Retinal pigment epithelial cell (primary cell): ENCODE measurements at regions not wholly inside any gene's neighbourhood (a gene's known extent, or its start where the extent isn't known, plus 50 kb on each side); places are given as distances from the start of the nearest gene placed in this dataset.
"Not testable (repeated sequence)": the region's sequence is repeated elsewhere in the genome, so short reads cannot be mapped to it uniquely, and the experiment has no call there.

Experiments
- DNase-seq: peaks from one replicate; pipeline ENCODE4 v3.0.0-alpha.2; 2010; ENCODE audit warnings: low read depth
- H3K4me3 ChIP-seq: 2 replicates; pipeline ENCODE4 v1.5.1; 2011; ENCODE audit warnings: mild to moderate bottlenecking, low read length, control low read depth, moderate library complexity
- TF ChIP-seq, protein P1 (sequence below): conservative IDR thresholded peaks from 2 replicates; pipeline ENCODE4 v1.5.1; 2011; ENCODE audit warnings: low read depth, low read length, control low read depth, inconsistent platforms

DNA sequence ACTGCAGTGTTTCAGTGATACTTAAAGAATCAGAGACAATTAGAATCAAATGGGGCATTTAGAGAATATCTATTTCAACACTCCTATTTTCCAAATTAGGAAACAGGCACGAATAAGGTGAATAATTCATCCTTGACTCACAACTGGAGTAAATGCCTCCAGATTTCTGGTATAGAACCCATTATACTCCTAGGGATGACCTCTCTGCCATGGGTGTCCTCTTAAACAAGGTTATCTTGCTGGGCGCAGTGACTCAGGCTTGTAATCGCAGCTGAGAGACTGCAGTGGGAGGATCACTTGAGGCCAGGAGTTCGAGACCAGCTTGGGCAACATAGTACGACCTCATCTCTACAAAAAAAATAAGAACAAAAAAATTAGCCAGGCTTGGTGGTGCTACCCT lies 139.8 kb upstream of the ELAC2 start:
- H3K4me3 ChIP-seq = no peak overlapping the region
- DNase-seq = no peak
- TF ChIP-seq, protein P1, sequence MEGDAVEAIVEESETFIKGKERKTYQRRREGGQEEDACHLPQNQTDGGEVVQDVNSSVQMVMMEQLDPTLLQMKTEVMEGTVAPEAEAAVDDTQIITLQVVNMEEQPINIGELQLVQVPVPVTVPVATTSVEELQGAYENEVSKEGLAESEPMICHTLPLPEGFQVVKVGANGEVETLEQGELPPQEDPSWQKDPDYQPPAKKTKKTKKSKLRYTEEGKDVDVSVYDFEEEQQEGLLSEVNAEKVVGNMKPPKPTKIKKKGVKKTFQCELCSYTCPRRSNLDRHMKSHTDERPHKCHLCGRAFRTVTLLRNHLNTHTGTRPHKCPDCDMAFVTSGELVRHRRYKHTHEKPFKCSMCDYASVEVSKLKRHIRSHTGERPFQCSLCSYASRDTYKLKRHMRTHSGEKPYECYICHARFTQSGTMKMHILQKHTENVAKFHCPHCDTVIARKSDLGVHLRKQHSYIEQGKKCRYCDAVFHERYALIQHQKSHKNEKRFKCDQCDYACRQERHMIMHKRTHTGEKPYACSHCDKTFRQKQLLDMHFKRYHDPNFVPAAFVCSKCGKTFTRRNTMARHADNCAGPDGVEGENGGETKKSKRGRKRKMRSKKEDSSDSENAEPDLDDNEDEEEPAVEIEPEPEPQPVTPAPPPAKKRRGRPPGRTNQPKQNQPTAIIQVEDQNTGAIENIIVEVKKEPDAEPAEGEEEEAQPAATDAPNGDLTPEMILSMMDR = no peak

DNA sequence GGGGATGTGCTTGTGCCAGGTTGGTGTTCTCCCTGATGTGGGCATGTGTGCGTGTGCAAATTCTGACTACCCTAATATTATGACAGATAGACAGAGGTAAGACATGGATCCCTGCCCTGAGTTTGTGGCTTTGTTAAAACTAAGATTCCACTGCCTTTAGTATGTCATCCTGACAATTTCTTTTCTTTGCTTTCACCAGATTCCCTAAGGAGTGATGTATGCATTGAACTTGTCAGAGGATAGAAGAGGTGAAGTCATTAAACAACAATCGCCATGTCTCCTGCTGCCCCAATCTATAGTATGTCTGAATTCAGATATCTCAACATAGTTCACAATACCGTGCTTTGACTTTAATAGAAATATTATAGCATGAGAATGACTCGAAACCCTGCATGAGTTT lies 137.1 kb upstream of the ELAC2 start:
- TF ChIP-seq, protein P1 = no peak
- no peak for DNase-seq
- H3K4me3 ChIP-seq = no peak overlapping the region

DNA sequence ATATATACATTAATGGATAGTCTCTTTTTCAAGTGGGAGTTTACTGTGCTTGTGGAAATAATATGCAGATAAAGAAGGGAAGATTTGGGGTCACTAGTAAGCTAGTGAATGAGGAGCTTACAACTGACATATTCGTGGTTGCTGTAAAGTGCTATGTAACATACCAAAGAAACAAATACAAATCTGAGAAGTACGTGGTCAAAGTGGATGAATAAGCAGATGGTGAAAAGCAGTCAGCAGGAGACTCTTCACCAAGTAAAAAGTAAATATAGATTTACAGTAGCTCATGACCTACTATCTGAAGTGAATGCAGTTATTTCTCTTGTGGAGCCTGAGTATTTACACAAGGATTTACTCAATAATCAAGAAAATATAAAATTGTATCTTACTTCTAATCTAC lies 136.6 kb upstream of the ELAC2 start:
- TF ChIP-seq, protein P1 = no peak
- no peak for DNase-seq
- no peak overlapping the region for H3K4me3 ChIP-seq

DNA sequence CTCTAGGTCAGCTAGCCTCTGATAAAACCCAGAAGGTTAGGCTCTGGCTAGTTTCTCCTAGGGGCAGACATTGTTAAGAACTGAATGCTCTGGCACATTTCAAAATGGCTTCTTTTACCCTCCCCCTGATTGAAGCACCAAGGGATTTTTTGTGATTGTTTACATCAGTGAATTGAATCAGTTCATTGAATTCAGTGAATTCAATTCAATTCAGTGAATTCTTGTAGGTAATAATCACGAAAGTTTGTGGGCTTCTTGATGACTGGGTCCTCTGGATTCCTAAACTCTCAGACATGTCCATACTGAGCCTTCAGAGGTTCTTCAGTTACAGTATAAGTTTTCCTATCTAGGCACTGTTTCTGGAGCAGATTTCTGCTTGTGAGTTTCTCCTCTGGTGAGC lies 135.2 kb upstream of the ELAC2 start:
- DNase-seq = no peak
- TF ChIP-seq, protein P1 = no peak
- H3K4me3 ChIP-seq = no peak overlapping the region

DNA sequence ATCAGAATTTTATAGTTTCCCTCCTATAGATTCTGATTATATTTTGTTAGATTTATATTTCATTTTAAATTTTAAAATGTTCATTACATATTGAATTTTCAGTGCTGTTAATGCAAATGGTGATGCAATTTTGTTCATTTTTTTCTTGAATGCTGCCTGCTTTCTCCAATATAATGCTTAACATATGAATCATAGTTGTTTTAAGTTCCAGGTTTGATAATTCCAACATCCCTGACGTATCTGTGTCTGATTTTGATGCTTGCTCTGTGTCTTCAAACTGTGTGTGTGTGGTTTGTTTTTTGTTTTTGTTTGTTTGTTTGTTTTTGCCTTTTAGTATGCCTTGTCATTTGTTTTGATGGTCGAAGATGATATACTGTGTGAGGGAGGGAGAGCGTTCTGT lies 134.7 kb upstream of the ELAC2 start:
- H3K4me3 ChIP-seq = no peak overlapping the region
- DNase-seq = no peak
- TF ChIP-seq, protein P1 = no peak

DNA sequence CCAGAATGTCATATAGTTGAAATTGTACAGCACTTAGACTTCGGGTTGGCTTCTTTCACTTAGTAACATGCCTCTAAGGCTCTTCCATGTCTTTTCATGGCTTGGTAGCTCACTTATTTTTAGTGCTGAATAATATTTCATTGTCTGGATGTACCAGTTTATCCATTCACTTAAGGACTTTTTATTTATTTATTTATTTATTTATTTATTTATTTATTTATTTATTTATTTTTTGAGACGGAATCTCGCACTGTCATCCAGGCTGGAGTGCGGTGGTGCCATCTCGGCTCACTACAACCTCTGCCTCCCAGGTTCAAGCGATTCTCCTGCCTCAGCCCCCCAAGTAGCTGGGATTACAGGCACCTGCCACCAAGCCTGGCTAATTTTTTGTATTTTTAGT lies 132.9 kb upstream of the ELAC2 start:
- not testable (repeated sequence) for DNase-seq, H3K4me3 ChIP-seq

DNA sequence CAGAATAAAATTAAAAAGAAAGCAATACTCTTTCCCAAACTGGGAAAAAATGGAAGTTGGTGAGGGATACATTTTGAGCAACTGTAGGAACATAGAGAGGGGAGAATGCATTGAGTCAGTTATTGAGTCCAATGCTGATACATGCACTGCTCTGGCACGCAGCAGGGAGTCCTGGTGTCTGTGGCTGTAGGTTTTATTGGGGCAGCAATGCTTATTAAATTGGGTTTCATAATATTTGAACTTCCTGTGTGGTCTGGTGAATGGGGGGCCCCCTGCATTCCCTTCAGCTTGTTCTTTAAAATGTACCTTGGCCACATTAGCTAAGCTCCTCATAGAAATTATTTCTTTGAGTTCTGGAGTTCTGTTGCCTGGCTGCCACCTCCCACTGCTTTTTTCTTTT lies 125.2 kb upstream of the ELAC2 start:
- TF ChIP-seq, protein P1 = no peak
- no peak for DNase-seq
- H3K4me3 ChIP-seq = no peak overlapping the region

DNA sequence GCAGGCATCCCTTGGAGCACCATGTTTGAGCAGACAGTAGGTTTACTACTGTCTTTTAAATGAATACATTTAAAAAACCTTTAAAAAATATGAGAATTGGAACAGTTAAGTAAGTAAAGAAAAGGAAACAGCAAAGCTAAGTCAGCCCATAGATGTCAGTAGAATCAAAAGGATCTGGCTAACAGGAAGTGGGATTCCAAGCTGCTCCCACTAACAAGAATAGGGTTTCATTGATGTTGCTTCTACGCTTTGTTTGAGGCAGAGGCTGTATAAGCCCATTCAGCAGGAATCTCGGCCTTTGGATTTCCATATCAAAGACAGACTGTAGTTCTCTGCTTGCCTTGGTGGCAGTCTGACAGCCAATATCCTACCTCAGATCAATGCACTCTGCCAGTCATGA lies 122.9 kb upstream of the ELAC2 start:
- TF ChIP-seq, protein P1 = no peak
- no peak for DNase-seq
- no peak overlapping the region for H3K4me3 ChIP-seq
